HCT116 (cell line): ENCODE measurements at regions not wholly inside any gene's neighbourhood (a gene's known extent, or its start where the extent isn't known, plus 50 kb on each side); places are given as distances from the start of the nearest gene placed in this dataset.

ENCODE experiments used
- ATAC-seq: fragments of 200-7000 bp; cut with Tn5 transposase; 2 replicates; pipeline ENCODE4 v1.9.1; 2020; ENCODE audit warnings: mild to moderate bottlenecking, moderate library complexity
- BruUV-seq: library from RNA; stranded (reverse); fragments of 400-500 nt; replicated peaks from 2 replicates; lab custom pipeline; 2021; lab: Mats Ljungman, UMichigan
- CTCF ChIA-PET: fragments of 300-600 bp; sonication (Branson Sonifier 250); formaldehyde crosslinking; loops from one replicate; lab custom pipeline; 2021; ENCODE audit warnings: antibody characterized with exemption; lab: Charles Lee
- POLR2A ChIA-PET: fragments of 300-600, 350-600 bp; sonication (Branson Sonifier 250); formaldehyde crosslinking; loops from one replicate; lab custom pipeline; 2021; ENCODE audit warnings: antibody characterized with exemption; lab: Charles Lee
- RAD21 ChIA-PET, 2 experiments: fragments of 300-600 bp; sonication (Branson Sonifier 250); formaldehyde crosslinking; loops; one replicate each; lab custom pipeline; 2023; ENCODE audit warnings: low total read pairs in 2 of 2; ENCODE audit not compliant: uncharacterized antibody in 2 of 2, unreplicated experiment in 2 of 2, low non-redundant PET in 1 of 2; lab: Charles Lee
- DNase-seq: peaks from one replicate; pipeline ENCODE4 v3.0.0-alpha.2; 2010; ENCODE audit warnings: low read depth, low spot score
- H2AFZ ChIP-seq: fragments of 200-600 bp; shearing (Covaris generic), sonication (generic); 2 replicates; pipeline ENCODE4 v1.6.1; 2017; ENCODE audit warnings: low read depth, mixed run types, mixed read lengths, antibody characterized with exemption, low read length; ENCODE audit not compliant: poor library complexity, severe bottlenecking
- H3K27ac ChIP-seq: 2 replicates; pipeline ENCODE4 v1.5.1; 2012; ENCODE audit warnings: low read depth, low read length
- H3K27me3 ChIP-seq: fragments of 200-600 bp; sonication (generic); 2 replicates; pipeline ENCODE4 v1.6.1; 2016; ENCODE audit warnings: mixed run types, low read length, mixed read lengths; ENCODE audit not compliant: insufficient read depth
- H3K36me3 ChIP-seq, 2 experiments: fragments of 200-500 bp in 1 of 2; fragments of 200-600 bp in 1 of 2; sonication (Bioruptor generic) in 1 of 2; sonication (generic) in 1 of 2; 2 replicates each; pipeline versions ENCODE4 v1.5.1 to v1.6.1; 2014 to 2016; ENCODE audit warnings: low read length in 2 of 2, inconsistent platforms in 1 of 2, mixed read lengths in 1 of 2, mixed run types in 1 of 2; ENCODE audit not compliant: insufficient read depth in 2 of 2, control insufficient read depth in 1 of 2
- H3K4me1 ChIP-seq, 2 experiments: fragments of 200-600 bp in 1 of 2; sonication (generic) in 1 of 2; 2 replicates each; pipeline versions ENCODE4 v1.5.1 to v1.6.1; 2012 to 2017; ENCODE audit warnings: low read length in 2 of 2, inconsistent platforms in 1 of 2, mild to moderate bottlenecking in 1 of 2, mixed read lengths in 1 of 2, mixed run types in 1 of 2, moderate library complexity in 1 of 2; ENCODE audit not compliant: insufficient read depth in 2 of 2, control insufficient read depth in 1 of 2
- H3K4me2 ChIP-seq: fragments of 200-600 bp; sonication (generic); 2 replicates; pipeline ENCODE4 v1.6.1; 2017; ENCODE audit warnings: mixed run types, low read length, mixed read lengths
- H3K4me3 ChIP-seq, 2 experiments: fragments of 200-600 bp in 1 of 2; sonication (generic) in 1 of 2; replicated peaks in 1 of 2; 2 replicates each; pipeline ENCODE4 v1.5.1; 2011 to 2016; ENCODE audit warnings: low read length in 2 of 2, control low read depth in 1 of 2, low read depth in 1 of 2, mild to moderate bottlenecking in 1 of 2, mixed read lengths in 1 of 2, mixed run types in 1 of 2
- H3K79me2 ChIP-seq: fragments of 200-600 bp; sonication (generic); 2 replicates; pipeline ENCODE4 v1.6.1; 2017; ENCODE audit warnings: mild to moderate bottlenecking, mixed run types, low read length, moderate library complexity, mixed read lengths; ENCODE audit not compliant: insufficient read depth
- H3K9ac ChIP-seq: fragments of 200-600 bp; sonication (generic); 2 replicates; pipeline ENCODE4 v1.6.1; 2016; ENCODE audit warnings: low read length, mixed read lengths
- H3K9me2 ChIP-seq: fragments of 200-600 bp; sonication (generic), shearing (Covaris generic); 2 replicates; pipeline ENCODE4 v1.6.1; 2017; ENCODE audit warnings: mixed run types, mild to moderate bottlenecking, moderate library complexity; ENCODE audit not compliant: insufficient read depth
- H3K9me3 ChIP-seq, 2 experiments: fragments of 200-500 bp in 1 of 2; fragments of 200-600 bp in 1 of 2; sonication (Bioruptor generic) in 1 of 2; sonication (generic) in 1 of 2; 2 replicates each; pipeline ENCODE4 v1.6.1; 2014 to 2017; ENCODE audit warnings: low read length in 2 of 2, mixed read lengths in 2 of 2, inconsistent platforms in 1 of 2, low read depth in 1 of 2, mild to moderate bottlenecking in 1 of 2, mixed run types in 1 of 2, moderate library complexity in 1 of 2; ENCODE audit not compliant: control insufficient read depth in 1 of 2, insufficient read depth in 1 of 2
- H4K20me1 ChIP-seq: fragments of 200-600 bp; sonication (generic), shearing (Covaris generic); 2 replicates; pipeline ENCODE4 v1.6.1; 2017; ENCODE audit warnings: mixed run types, mild to moderate bottlenecking, moderate library complexity; ENCODE audit not compliant: insufficient read depth
- CBX3 ChIP-seq: IDR thresholded peaks from 2 replicates; pipeline ENCODE4 v1.6.1; 2012; ENCODE audit warnings: low read depth
- CTCF ChIP-seq, 3 experiments: fragments of 200-600 bp in 1 of 3; sonication (generic) in 1 of 3; IDR thresholded peaks in 2 of 3; conservative IDR thresholded peaks in 1 of 3; 2 replicates each; pipeline ENCODE4 v1.5.1; 2012 to 2017; ENCODE audit warnings: low read depth in 2 of 3, low read length in 2 of 3, antibody characterized with exemption in 1 of 3, borderline replicate concordance in 1 of 3, control low read depth in 1 of 3, mild to moderate bottlenecking in 1 of 3, mixed read lengths in 1 of 3, mixed run types in 1 of 3, moderate library complexity in 1 of 3; ENCODE audit not compliant: insufficient read depth in 1 of 3
- POLR2AphosphoS5 ChIP-seq: IDR thresholded peaks from 2 replicates; pipeline ENCODE4 v1.6.1; 2011; ENCODE audit warnings: mild to moderate bottlenecking, low read depth, low read length, moderate library complexity
- REST ChIP-seq: IDR thresholded peaks from 2 replicates; pipeline ENCODE4 v1.6.1; 2012; ENCODE audit warnings: low read depth
- TCF7L2 ChIP-seq: IDR thresholded peaks from 2 replicates; pipeline ENCODE4 v1.7.0; 2011; ENCODE audit warnings: borderline replicate concordance, inconsistent platforms; ENCODE audit not compliant: insufficient read depth, insufficient read length; ENCODE audit errors: extremely low read depth
- intact Hi-C: fragments of 100-400 bp; cut with micrococcal nuclease; formaldehyde crosslinking; loops from 2 replicates; pipeline ENCODE4 v1.10.0; 2022

- Histone ChIP-seq H3K4me3 (no peak overlapping the region), H3K79me2 (no peaks in the 10 kb centered on the region), H4K20me1 (no peaks in the 10 kb centered on the region), H3K36me3 (no peaks in the 10 kb centered on the region), H3K4me2 (no peak overlapping the region), H3K27ac (no peak overlapping the region), H3K9ac (no peak overlapping the region), H3K9me2 (peaks cover 8% of the 10 kb centered on the region; the same call in 1 of the 2 replicates), H3K4me1 (peaks cover 3 to 11% of the 10 kb centered on the region in 2 experiments; a peak in 2 of 4 replicates), H2AFZ (peak overlapping the region; percentile 98), H3K9me3 (no peaks in the 10 kb centered on the region), H3K27me3 (no peaks in the 10 kb centered on the region)
- CTCF ChIA-PET = no interaction called here
- BruUV-seq = no TSS peak
- POLR2A ChIA-PET = no interaction called here
- intact Hi-C loops = no loop called here
- RAD21 ChIA-PET = no interaction called here
- no peak for ATAC-seq
- TF ChIP-seq TCF7L2 (no peak), POLR2AphosphoS5 (no peak), CBX3 (no peak), REST (no peak), CTCF (IDR thresholded peaks at IDR 0.05 in 2 of 3, conservative IDR thresholded peaks at IDR 0.05 in 1 of 3; ENCODE audit: borderline replicate concordance in 1 of 3, insufficient read depth in 1 of 3, low read depth in 2 of 3, low read length in 2 of 3) (no peak)
- DNase-seq = no peak
Measured at GRCh38 chr3:191761906-191762305, 300.9 kb downstream of the PYDC2 start.
